Thyroid gland (tissue), 4 donors: ENCODE measurements at regions not wholly inside any gene's neighbourhood (a gene's known extent, or its start where the extent isn't known, plus 50 kb on each side); places are given as distances from the start of the nearest gene placed in this dataset.
A peak's percentile ranks its signal among the peaks of the same experiment; 100 is the strongest.

Experiments
- DNase-seq, 2 donors: peaks; one replicate each; pipeline ENCODE4 v3.0.0-alpha.2; 2019
- H3K27ac ChIP-seq, 3 donors: fragments of 200-600 bp; sonication (generic); 1 replicate in 2 of 3; 2 replicates in 1 of 3; pipeline ENCODE4 v1.5.1; 2016 to 2019; ENCODE audit warnings: mild to moderate bottlenecking in 1 of 3, moderate library complexity in 1 of 3
- H3K27me3 ChIP-seq: fragments of 200-600 bp; sonication (generic); one replicate; pipeline ENCODE4 v1.5.1; 2019
- H3K36me3 ChIP-seq, 2 donors: fragments of 200-600 bp; sonication (generic); one replicate each; pipeline ENCODE4 v1.5.1; 2016 to 2019
- H3K4me1 ChIP-seq, 2 donors: fragments of 200-600 bp; sonication (generic); one replicate each; pipeline ENCODE4 v1.5.1; 2017 to 2019
- H3K4me3 ChIP-seq, 3 donors: fragments of 200-600 bp; sonication (generic); replicated peaks in 1 of 3; 1 replicate in 2 of 3; 2 replicates in 1 of 3; pipeline ENCODE4 v1.5.1; 2016; ENCODE audit warnings: mild to moderate bottlenecking in 1 of 3
- H3K9me3 ChIP-seq: fragments of 200-600 bp; sonication (generic); one replicate; pipeline ENCODE4 v1.5.1; 2017
- POLR2A ChIP-seq, 2 donors: fragments of 450-650 bp; IDR thresholded peaks; one replicate each; pipeline ENCODE4 v1.6.1; 2017; ENCODE audit warnings: antibody characterized with exemption in 2 of 2, mild to moderate bottlenecking in 2 of 2, moderate library complexity in 1 of 2
- WGBS, 2 donors: methylation state at CpG; one replicate each; pipeline ENCODE4 v1.1.5; 2017; 5-methylcytosine and 5-hydroxymethylcytosine counted together
- intact Hi-C: fragments of 100-400 bp; cut with DNase I; formaldehyde crosslinking; loops from one replicate; pipeline ENCODE4 v1.15.1; 2023
- TF ChIP-seq, protein P1 (sequence below), 6 experiments: fragments of 200-600 bp in 3 of 6; fragments of 450-650 bp in 3 of 6; sonication (generic) in 3 of 6; IDR thresholded peaks; one replicate each; pipeline ENCODE4 v1.5.1; 2016 to 2019; ENCODE audit warnings: antibody characterized with exemption in 6 of 6, mild to moderate bottlenecking in 2 of 6, inconsistent platforms in 1 of 6, moderate library complexity in 1 of 6

DNA sequence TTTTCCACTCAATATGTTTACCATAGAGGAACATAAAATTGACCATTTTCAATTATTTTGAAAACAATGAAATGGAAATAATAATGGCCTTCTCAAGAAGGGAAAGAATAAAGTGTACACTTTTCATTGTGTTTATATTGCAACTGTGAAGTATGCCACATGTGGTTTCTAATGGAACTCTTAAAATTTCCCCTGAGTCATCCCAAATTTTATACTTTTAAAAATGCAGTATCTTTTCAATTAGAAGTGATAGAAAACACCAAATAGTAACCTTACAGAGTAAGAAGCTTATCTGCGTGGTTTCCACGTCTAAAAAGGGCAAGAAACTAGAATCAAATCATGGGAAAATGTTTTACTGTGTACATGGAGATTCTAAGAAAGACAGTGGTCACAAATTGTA, 70.0 kb downstream of the SCG2 start:
- H3K27ac ChIP-seq: no peak overlapping the region
- H3K27me3 ChIP-seq: no peaks in the 10 kb centered on the region
- no peak overlapping the region for H3K4me3 ChIP-seq
- no peaks in the 10 kb centered on the region for H3K4me1 ChIP-seq
- intact Hi-C loops: no loop called here
- TF ChIP-seq POLR2A (IDR thresholded peaks at IDR 0.05): no peak
- TF ChIP-seq, protein P1, sequence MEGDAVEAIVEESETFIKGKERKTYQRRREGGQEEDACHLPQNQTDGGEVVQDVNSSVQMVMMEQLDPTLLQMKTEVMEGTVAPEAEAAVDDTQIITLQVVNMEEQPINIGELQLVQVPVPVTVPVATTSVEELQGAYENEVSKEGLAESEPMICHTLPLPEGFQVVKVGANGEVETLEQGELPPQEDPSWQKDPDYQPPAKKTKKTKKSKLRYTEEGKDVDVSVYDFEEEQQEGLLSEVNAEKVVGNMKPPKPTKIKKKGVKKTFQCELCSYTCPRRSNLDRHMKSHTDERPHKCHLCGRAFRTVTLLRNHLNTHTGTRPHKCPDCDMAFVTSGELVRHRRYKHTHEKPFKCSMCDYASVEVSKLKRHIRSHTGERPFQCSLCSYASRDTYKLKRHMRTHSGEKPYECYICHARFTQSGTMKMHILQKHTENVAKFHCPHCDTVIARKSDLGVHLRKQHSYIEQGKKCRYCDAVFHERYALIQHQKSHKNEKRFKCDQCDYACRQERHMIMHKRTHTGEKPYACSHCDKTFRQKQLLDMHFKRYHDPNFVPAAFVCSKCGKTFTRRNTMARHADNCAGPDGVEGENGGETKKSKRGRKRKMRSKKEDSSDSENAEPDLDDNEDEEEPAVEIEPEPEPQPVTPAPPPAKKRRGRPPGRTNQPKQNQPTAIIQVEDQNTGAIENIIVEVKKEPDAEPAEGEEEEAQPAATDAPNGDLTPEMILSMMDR (IDR thresholded peaks at IDR 0.05): no peak
- H3K36me3 ChIP-seq: no peaks in the 10 kb centered on the region
- no peak for DNase-seq
- no peaks in the 10 kb centered on the region for H3K9me3 ChIP-seq
- 77 to 94% methylated on average over 2 of the region's 2 CpGs for WGBS, 2 donors

DNA sequence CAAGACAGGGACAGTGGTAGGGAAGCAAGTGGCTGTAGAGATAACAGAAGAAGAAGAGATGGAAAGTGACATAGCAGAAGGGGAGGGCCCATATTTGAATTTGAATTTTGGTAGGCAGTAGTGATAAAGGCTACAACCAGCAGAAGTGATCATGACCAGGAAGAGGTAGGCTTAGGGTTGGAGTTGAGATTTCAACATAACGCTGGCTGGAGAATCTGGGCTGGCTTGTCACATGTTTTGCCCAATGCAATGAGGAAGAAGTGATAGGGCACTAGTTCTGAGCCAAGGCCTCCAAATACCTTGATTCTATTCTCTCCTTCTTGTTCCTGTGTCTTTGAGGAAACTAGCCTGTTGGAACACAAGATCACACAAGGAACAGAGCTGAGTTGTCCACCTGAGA, 69.4 kb downstream of the SCG2 start:
- TF ChIP-seq POLR2A (IDR thresholded peaks at IDR 0.05): no peak
- TF ChIP-seq, protein P1 (IDR thresholded peaks at IDR 0.05): no peak
- Histone ChIP-seq H3K36me3 (no peaks in the 10 kb centered on the region), H3K27me3 (no peaks in the 10 kb centered on the region), H3K4me1 (peaks cover 1 to 2% of the 10 kb centered on the region in 2 donors), H3K4me3 (no peak overlapping the region), H3K9me3 (no peaks in the 10 kb centered on the region), H3K27ac (no peak overlapping the region)
- no peak for DNase-seq
- 81 to 87% methylated on average over 1 of the region's 1 CpG for WGBS, 2 donors
- intact Hi-C loops: no loop called here

DNA sequence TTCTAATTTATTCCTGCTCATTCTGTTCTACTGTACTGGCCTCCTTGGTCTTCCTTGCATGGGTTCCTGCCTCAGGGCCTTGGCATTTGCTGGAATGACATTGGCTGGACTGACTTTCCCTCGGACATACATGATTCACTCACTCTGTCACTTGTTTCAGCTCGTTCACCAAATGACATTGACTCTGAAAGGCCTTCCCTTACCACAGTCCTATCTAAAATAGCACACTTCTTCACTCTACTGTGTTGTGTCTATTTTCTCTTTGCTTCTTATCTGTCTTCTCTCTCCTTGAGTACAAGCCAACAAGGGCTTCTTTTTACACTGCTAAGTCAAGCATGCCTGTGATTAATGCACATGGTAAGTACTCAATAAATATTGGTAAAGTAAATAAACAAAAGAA, 65.6 kb downstream of the SCG2 start:
- Histone ChIP-seq H3K36me3 (no peaks in the 10 kb centered on the region), H3K4me3 (no peak overlapping the region), H3K4me1 (peaks cover 13 to 15% of the 10 kb centered on the region in 2 donors), H3K9me3 (no peaks in the 10 kb centered on the region), H3K27me3 (no peaks in the 10 kb centered on the region), H3K27ac (no peak overlapping the region)
- TF ChIP-seq POLR2A (IDR thresholded peaks at IDR 0.05): no peak
- TF ChIP-seq, protein P1 (IDR thresholded peaks at IDR 0.05): no peak
- intact Hi-C loops: no loop called here
- WGBS, 2 donors: 68 to 77% methylated on average over 2 of the region's 2 CpGs
- no peak for DNase-seq

- TF ChIP-seq POLR2A (IDR thresholded peaks at IDR 0.05): no peak
- TF ChIP-seq, protein P1 (IDR thresholded peaks at IDR 0.05): no peak
- Histone ChIP-seq H3K36me3 (no peaks in the 10 kb centered on the region), H3K9me3 (no peaks in the 10 kb centered on the region), H3K4me1 (peaks cover 13 to 15% of the 10 kb centered on the region in 2 donors), H3K27me3 (no peaks in the 10 kb centered on the region), H3K4me3 (no peak overlapping the region), H3K27ac (no peak overlapping the region)
- intact Hi-C loops: no loop called here
- DNase-seq: no peak
- 74 to 76% methylated on average over 1 of the region's 1 CpG for whole genome bisulfite sequencing, 2 donors
Observed at GRCh38 chr2:223537115-223537514, 65.0 kb downstream of the SCG2 start.

- intact Hi-C loops: no loop called here
- H3K36me3 ChIP-seq: no peaks in the 10 kb centered on the region
- DNase-seq: peak; percentile 5 to 6
- H3K27ac ChIP-seq: no peak overlapping the region
- no peak overlapping the region for H3K4me3 ChIP-seq
- WGBS, 2 donors: 44 to 50% methylated on average over 5 of the region's 5 CpGs
- H3K4me1 ChIP-seq: peaks cover 13 to 15% of the 10 kb centered on the region in 2 donors
- TF ChIP-seq, protein P1 (IDR thresholded peaks at IDR 0.05): no peak
- no peak for TF ChIP-seq POLR2A (IDR thresholded peaks at IDR 0.05)
- no peaks in the 10 kb centered on the region for H3K9me3 ChIP-seq
- no peaks in the 10 kb centered on the region for H3K27me3 ChIP-seq
Observed at GRCh38 chr2:223537651-223538601, 64.2 kb downstream of the SCG2 start.
